OCI-LY1 (cell line): ENCODE measurements at regions not wholly inside any gene's neighbourhood (a gene's known extent, or its start where the extent isn't known, plus 50 kb on each side); places are given as distances from the start of the nearest gene placed in this dataset.

ENCODE experiments used
- H2AFZ ChIP-seq: fragments of 200-600 bp; sonication (generic), shearing (Covaris generic); 2 replicates; pipeline ENCODE4 v1.6.0; 2014; ENCODE audit warnings: antibody characterized with exemption, mild to moderate bottlenecking, low read length
- H3F3A ChIP-seq: fragments of 200-600 bp; sonication (generic), shearing (Covaris generic); 2 replicates; pipeline ENCODE4 v1.6.0; 2014; ENCODE audit warnings: mild to moderate bottlenecking, antibody characterized with exemption, low read length, moderate library complexity; ENCODE audit not compliant: insufficient read depth
- H3K27ac ChIP-seq: fragments of 200-600 bp; sonication (generic); 2 replicates; pipeline ENCODE4 v1.5.1; 2014; ENCODE audit warnings: low read length, mixed run types, mild to moderate bottlenecking, low read depth; ENCODE audit not compliant: poor library complexity, severe bottlenecking
- H3K27me3 ChIP-seq: fragments of 200-600 bp; sonication (generic); 2 replicates; pipeline ENCODE4 v1.6.0; 2014; ENCODE audit warnings: antibody characterized with exemption, mild to moderate bottlenecking, low read length, moderate library complexity; ENCODE audit not compliant: insufficient read depth
- H3K36me3 ChIP-seq: fragments of 200-600 bp; sonication (generic); 2 replicates; pipeline ENCODE4 v1.6.1; 2014; ENCODE audit warnings: mild to moderate bottlenecking, antibody characterized with exemption, low read length, moderate library complexity, mixed read lengths; ENCODE audit not compliant: insufficient read depth
- H3K4me1 ChIP-seq: fragments of 200-600 bp; sonication (generic); 2 replicates; pipeline ENCODE4 v1.5.1; 2014; ENCODE audit warnings: mild to moderate bottlenecking, low read length, moderate library complexity; ENCODE audit not compliant: insufficient read depth, severe bottlenecking
- H3K4me2 ChIP-seq: fragments of 200-600 bp; sonication (generic), shearing (Covaris generic); 2 replicates; pipeline ENCODE4 v1.6.1; 2014; ENCODE audit warnings: low read length
- H3K4me3 ChIP-seq: fragments of 200-600 bp; sonication (generic); 2 replicates; pipeline ENCODE4 v1.5.1; 2014; ENCODE audit warnings: low read length, low read depth, mild to moderate bottlenecking, mixed read lengths; ENCODE audit not compliant: poor library complexity, severe bottlenecking
- H3K79me2 ChIP-seq: fragments of 200-600 bp; shearing (Covaris generic); 2 replicates; pipeline ENCODE4 v1.6.1; 2016; ENCODE audit warnings: mixed run types, low read length, mixed read lengths; ENCODE audit not compliant: insufficient read depth
- H3K9ac ChIP-seq: fragments of 200-600 bp; sonication (generic), shearing (Covaris generic); 2 replicates; pipeline ENCODE4 v1.6.1; 2014; ENCODE audit warnings: mild to moderate bottlenecking, low read length, mixed read lengths
- H3K9me2 ChIP-seq: fragments of 200-600 bp; sonication (generic), shearing (Covaris generic); 2 replicates; pipeline ENCODE4 v1.6.1; 2014; ENCODE audit warnings: low read depth, mild to moderate bottlenecking, low read length, mixed read lengths
- H3K9me3 ChIP-seq: fragments of 200-600 bp; shearing (Covaris generic); 2 replicates; pipeline ENCODE4 v1.6.1; 2014; ENCODE audit warnings: low read length, mixed read lengths
- H4K20me1 ChIP-seq: fragments of 200-600 bp; sonication (generic), shearing (Covaris generic); 2 replicates; pipeline ENCODE4 v1.6.0; 2016; ENCODE audit warnings: mild to moderate bottlenecking, low read length; ENCODE audit not compliant: insufficient read depth
- CTCF ChIP-seq: fragments of 200-600 bp; sonication (generic), shearing (Covaris generic); IDR thresholded peaks from 2 replicates; pipeline ENCODE4 v1.5.1; 2017; ENCODE audit warnings: mild to moderate bottlenecking, antibody characterized with exemption, low read length, moderate library complexity, mixed read lengths
- EZH2 ChIP-seq: fragments of 200-600 bp; sonication (generic), shearing (Covaris generic); IDR thresholded peaks from 2 replicates; pipeline ENCODE4 v1.8.0; 2017; ENCODE audit warnings: borderline replicate concordance, mixed run types, mild to moderate bottlenecking, antibody characterized with exemption, low read length, moderate library complexity, mixed read lengths

GRCh38 chr11:122323754-122324421, 207.9 kb upstream of the BLID start:
- Histone ChIP-seq H3K9me2 (no peaks in the 10 kb centered on the region), H3K4me2 (no peak overlapping the region), H3K36me3 (no peaks in the 10 kb centered on the region), H3K4me1 (no peaks in the 10 kb centered on the region), H3F3A (no peaks in the 10 kb centered on the region), H3K9ac (no peak overlapping the region), H3K79me2 (no peaks in the 10 kb centered on the region), H3K4me3 (no peak overlapping the region), H4K20me1 (no peaks in the 10 kb centered on the region), H3K27me3 (no peaks in the 10 kb centered on the region), H3K9me3 (no peaks in the 10 kb centered on the region), H2AFZ (no peak overlapping the region), H3K27ac (no peak overlapping the region)
- no peak for TF ChIP-seq CTCF
- TF ChIP-seq EZH2: no peak

GRCh38 chr11:122322329-122322728, 206.3 kb upstream of the BLID start:
- no peak for TF ChIP-seq EZH2
- TF ChIP-seq CTCF: no peak
- H3K27me3 ChIP-seq: no peaks in the 10 kb centered on the region
- H3K36me3 ChIP-seq: no peaks in the 10 kb centered on the region
- H3K9me2 ChIP-seq: no peaks in the 10 kb centered on the region
- H3K4me3 ChIP-seq: no peak overlapping the region
- no peaks in the 10 kb centered on the region for H3K79me2 ChIP-seq
- H2AFZ ChIP-seq: no peak overlapping the region
- no peak overlapping the region for H3K27ac ChIP-seq
- no peak overlapping the region for H3K9ac ChIP-seq
- H4K20me1 ChIP-seq: no peaks in the 10 kb centered on the region
- no peak overlapping the region for H3K4me2 ChIP-seq
- no peaks in the 10 kb centered on the region for H3F3A ChIP-seq
- H3K4me1 ChIP-seq: no peaks in the 10 kb centered on the region
- no peaks in the 10 kb centered on the region for H3K9me3 ChIP-seq

GRCh38 chr11:122320671-122321070, 204.7 kb upstream of the BLID start:
- Histone ChIP-seq H3K4me3 (no peak overlapping the region), H3K27me3 (no peaks in the 10 kb centered on the region), H2AFZ (no peak overlapping the region), H3K9me2 (no peaks in the 10 kb centered on the region), H3K36me3 (no peaks in the 10 kb centered on the region), H3K4me2 (no peak overlapping the region), H3K79me2 (no peaks in the 10 kb centered on the region), H3K27ac (no peak overlapping the region), H3K9ac (no peak overlapping the region), H4K20me1 (no peaks in the 10 kb centered on the region), H3K4me1 (no peaks in the 10 kb centered on the region), H3F3A (no peaks in the 10 kb centered on the region), H3K9me3 (no peaks in the 10 kb centered on the region)
- no peak for TF ChIP-seq CTCF
- TF ChIP-seq EZH2: no peak
